Sciatic nerve (tissue), 2 donors: ENCODE measurements at regions not wholly inside any gene's neighbourhood (a gene's known extent, or its start where the extent isn't known, plus 50 kb on each side); places are given as distances from the start of the nearest gene placed in this dataset.

Source experiments
- ATAC-seq: fragments of 200-7000 bp; cut with Tn5 transposase; one replicate; pipeline ENCODE4 v1.9.1; 2020; ENCODE audit warnings: mild to moderate bottlenecking, moderate library complexity
- DNase-seq: peaks from one replicate; pipeline ENCODE4 v3.0.0-alpha.2; 2020; ENCODE audit warnings: low spot score
- intact Hi-C: fragments of 100-400 bp; cut with DNase I; formaldehyde crosslinking; loops from one replicate; pipeline ENCODE4 v1.14.2; 2022
- donor health status: DM: no; HTN: no; CAD: no.
- donor health status: DM: no; HTN: no; CAD: no.

- intact Hi-C loops, result no loop called here
- no peak for DNase-seq
- no peak for ATAC-seq
These were observed 243.3 kb upstream of the JUN start for GRCh38 chr1:59027177-59027576.

- no peak for DNase-seq
- intact Hi-C loops, result no loop called here
- ATAC-seq, result no peak
These were observed 244.2 kb upstream of the JUN start for GRCh38 chr1:59028048-59028447.

- no peak for DNase-seq
- intact Hi-C loops, result no loop called here
- no peak for ATAC-seq
These were observed 245.7 kb upstream of the JUN start for GRCh38 chr1:59029411-59030167.

GRCh38 chr1:59032228-59032627 lies 248.4 kb upstream of the JUN start:
- intact Hi-C loops, result no loop called here
- ATAC-seq (no peak), DNase-seq (no peak)

GRCh38 chr1:59033761-59034160 lies 249.9 kb upstream of the JUN start:
- DNase-seq (no peak), ATAC-seq (no peak)
- intact Hi-C loops, result no loop called here

GRCh38 chr1:59034925-59035324 lies 251.1 kb upstream of the JUN start:
- no peak for ATAC-seq
- no peak for DNase-seq
- intact Hi-C loops, result no loop called here

- no peak for ATAC-seq
- intact Hi-C loops, result no loop called here
- DNase-seq, result no peak
These were observed 255.7 kb upstream of the JUN start for GRCh38 chr1:59039551-59039950.

GRCh38 chr1:59040486-59040885 lies 256.4 kb upstream of the FGGY start:
- no peak for DNase-seq
- intact Hi-C loops, result no loop called here
- ATAC-seq, result no peak

- no peak for DNase-seq
- intact Hi-C loops, result no loop called here
- ATAC-seq, result peak; percentile 8
These were observed 255.1 kb upstream of the FGGY start for GRCh38 chr1:59041646-59042277.

GRCh38 chr1:59043796-59044195 lies 253.1 kb upstream of the FGGY start:
- intact Hi-C loops, result no loop called here
- DNase-seq (peak; percentile 80), ATAC-seq (peak; percentile 95)

- no peak for DNase-seq
- intact Hi-C loops, result no loop called here
- ATAC-seq, result no peak
These were observed 252.3 kb upstream of the FGGY start for GRCh38 chr1:59044535-59045121.

GRCh38 chr1:59045137-59045536 lies 251.8 kb upstream of the FGGY start:
- ATAC-seq (no peak), DNase-seq (no peak)
- intact Hi-C loops, result no loop called here

- intact Hi-C loops, result no loop called here
- no peak for ATAC-seq
- DNase-seq, result no peak
These were observed 251.3 kb upstream of the FGGY start for GRCh38 chr1:59045636-59046035.

- DNase-seq (no peak), ATAC-seq (no peak)
- intact Hi-C loops, result no loop called here
These were observed 250.8 kb upstream of the FGGY start for GRCh38 chr1:59046134-59046533.

GRCh38 chr1:59046730-59047157 lies 250.2 kb upstream of the FGGY start:
- intact Hi-C loops, result no loop called here
- no peak for ATAC-seq
- no peak for DNase-seq

GRCh38 chr1:59051007-59051406 lies 245.9 kb upstream of the FGGY start:
- ATAC-seq, result no peak
- DNase-seq, result no peak
- intact Hi-C loops, result no loop called here

GRCh38 chr1:59052166-59052590 lies 244.7 kb upstream of the FGGY start:
- no peak for ATAC-seq
- intact Hi-C loops, result no loop called here

GRCh38 chr1:59054172-59054571 lies 242.7 kb upstream of the FGGY start:
- no peak for DNase-seq
- intact Hi-C loops, result no loop called here
- no peak for ATAC-seq

More at GRCh38 chr1:59052166-59052590, 244.7 kb upstream of the FGGY start:
- DNase-seq, result no peak

GRCh38 chr1:59055908-59056719 lies 240.8 kb upstream of the FGGY start:
- intact Hi-C loops, result no loop called here
- ATAC-seq (peak; percentile 31), DNase-seq (no peak)
